GM23338 (cell line): ENCODE measurements at regions not wholly inside any gene's neighbourhood (a gene's known extent, or its start where the extent isn't known, plus 50 kb on each side); places are given as distances from the start of the nearest gene placed in this dataset.

Experiments used
- ATAC-seq: fragments of 200-7000 bp; cut with Tn5 transposase; 3 replicates; pipeline ENCODE4 v1.9.1; 2020
- DNase-seq: peaks from one replicate; pipeline ENCODE4 v3.0.0-alpha.2; 2015; ENCODE audit warnings: low spot score
- H2AFZ ChIP-seq: fragments of 200-600 bp; sonication (generic); 2 replicates; pipeline ENCODE4 v1.8.0; 2016; ENCODE audit warnings: antibody characterized with exemption, mild to moderate bottlenecking, moderate library complexity
- H3F3A ChIP-seq: fragments of 200-600 bp; sonication (generic); replicated peaks from 2 replicates; pipeline ENCODE4 v1.8.0; 2017; ENCODE audit warnings: antibody characterized with exemption, mixed run types, low read depth
- H3K27ac ChIP-seq: fragments of 200-600 bp; sonication (generic); 2 replicates; pipeline ENCODE4 v1.6.1; 2016; ENCODE audit warnings: low read depth
- H3K27me3 ChIP-seq: fragments of 200-600 bp; sonication (generic); 2 replicates; pipeline ENCODE4 v1.8.0; 2016; ENCODE audit warnings: mild to moderate bottlenecking, mixed run types, moderate library complexity; ENCODE audit not compliant: insufficient read depth
- H3K36me3 ChIP-seq: fragments of 200-600 bp; sonication (generic); 2 replicates; pipeline ENCODE4 v1.8.0; 2016; ENCODE audit warnings: mild to moderate bottlenecking; ENCODE audit not compliant: insufficient read depth
- H3K4me1 ChIP-seq: fragments of 200-600 bp; sonication (generic); 2 replicates; pipeline ENCODE4 v1.8.0; 2016; ENCODE audit warnings: mild to moderate bottlenecking, moderate library complexity; ENCODE audit not compliant: insufficient read depth
- H3K4me2 ChIP-seq: fragments of 200-600 bp; sonication (generic); 2 replicates; pipeline ENCODE4 v1.7.1; 2017; ENCODE audit warnings: mixed run types
- H3K4me3 ChIP-seq: fragments of 200-600 bp; sonication (generic); 2 replicates; pipeline ENCODE4 v1.6.1; 2016; ENCODE audit warnings: mixed run types
- H3K79me2 ChIP-seq: fragments of 200-600 bp; sonication (generic); replicated peaks from 2 replicates; pipeline ENCODE4 v1.8.0; 2017; ENCODE audit warnings: mild to moderate bottlenecking; ENCODE audit not compliant: insufficient read depth
- H3K9me2 ChIP-seq: fragments of 200-600 bp; sonication (generic); 2 replicates; pipeline ENCODE4 v1.8.0; 2017; ENCODE audit not compliant: insufficient read depth
- H4K20me1 ChIP-seq: fragments of 200-600 bp; sonication (generic); replicated peaks from 2 replicates; pipeline ENCODE4 v1.8.0; 2017; ENCODE audit warnings: mild to moderate bottlenecking; ENCODE audit not compliant: insufficient read depth
- H3K27ac Mint-ChIP-seq: 2 replicates; pipeline ENCODE4 v1.8.0; 2020; ENCODE audit warnings: inconsistent platforms, mild to moderate bottlenecking, moderate library complexity, mixed read lengths
- H3K27me3 Mint-ChIP-seq: 3 replicates; pipeline ENCODE4 v1.8.0; 2022; ENCODE audit warnings: low read depth, mild to moderate bottlenecking, moderate library complexity, mixed read lengths, inconsistent platforms; ENCODE audit not compliant: insufficient read depth, poor library complexity
- H3K36me3 Mint-ChIP-seq: 3 replicates; pipeline ENCODE4 v1.8.0; 2021; ENCODE audit warnings: low read depth, mild to moderate bottlenecking, inconsistent platforms, moderate library complexity, mixed read lengths
- H3K4me1 Mint-ChIP-seq: 3 replicates; pipeline ENCODE4 v1.8.0; 2020; ENCODE audit warnings: mild to moderate bottlenecking, inconsistent platforms, mixed read lengths
- H3K4me3 Mint-ChIP-seq: 3 replicates; pipeline ENCODE4 v1.8.0; 2021; ENCODE audit warnings: moderate library complexity, mild to moderate bottlenecking, inconsistent platforms, mixed read lengths
- H3K9me3 Mint-ChIP-seq: 3 replicates; pipeline ENCODE4 v1.8.0; 2020; ENCODE audit warnings: moderate library complexity, mild to moderate bottlenecking, inconsistent platforms, mixed read lengths
- ETS1 ChIP-seq: IDR thresholded peaks from 2 replicates; pipeline ENCODE4 v1.6.1; 2016; ENCODE audit warnings: antibody characterized with exemption
- EZH2 ChIP-seq: fragments of 200-600 bp; sonication (generic); IDR thresholded peaks from one replicate; pipeline ENCODE4 v1.8.0; 2017; ENCODE audit warnings: antibody characterized with exemption, mild to moderate bottlenecking, low read depth; ENCODE audit not compliant: unreplicated experiment
- EZH2phosphoT487 ChIP-seq: fragments of 200-600 bp; sonication (generic); IDR thresholded peaks from one replicate; pipeline ENCODE4 v1.8.1; 2018; ENCODE audit warnings: antibody characterized with exemption; ENCODE audit not compliant: unreplicated experiment
- NANOG ChIP-seq: IDR thresholded peaks from 2 replicates; pipeline ENCODE4 v1.6.1; 2016; ENCODE audit warnings: antibody characterized with exemption, borderline replicate concordance
- ZNF114 ChIP-seq: fragments of 250-450 bp; sonication (Bioruptor Pico); IDR thresholded peaks from 2 replicates; pipeline ENCODE4 v1.5.0; 2020; ENCODE audit warnings: mild to moderate bottlenecking, moderate library complexity
- ZNF331 ChIP-seq: fragments of 250-450 bp; sonication (Bioruptor Pico); IDR thresholded peaks from 2 replicates; pipeline ENCODE4 v1.5.0; 2020; ENCODE audit warnings: low read depth, mild to moderate bottlenecking, moderate library complexity
- TF ChIP-seq, protein P1 (sequence below): fragments of 250-450 bp; sonication (Bioruptor Pico); IDR thresholded peaks from 2 replicates; pipeline ENCODE4 v1.5.0; 2020; ENCODE audit warnings: mild to moderate bottlenecking, moderate library complexity

DNA sequence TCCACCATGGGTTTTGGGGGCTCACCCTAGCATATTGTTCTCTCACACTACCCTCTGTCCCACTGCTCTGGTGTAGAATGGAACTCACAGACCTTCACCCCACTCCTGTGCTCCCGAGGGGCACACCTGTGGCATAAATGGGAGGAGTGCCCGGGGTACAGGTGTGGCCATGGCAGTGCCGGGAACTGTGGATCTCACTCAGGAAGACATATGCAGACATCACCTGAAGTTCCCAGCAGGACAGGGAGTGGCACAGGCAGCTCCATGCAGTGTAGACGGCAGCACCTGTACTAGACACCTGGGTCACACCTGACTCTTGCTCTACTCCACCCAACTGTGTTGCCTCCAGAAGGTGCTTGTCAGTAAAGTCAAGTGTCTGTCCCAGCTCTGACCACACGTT lies 57.6 kb upstream of the MRPS22 start:
- H3K36me3 Mint-ChIP-seq = no peaks in the 10 kb centered on the region
- Histone ChIP-seq H4K20me1 (no peaks in the 10 kb centered on the region), H3K27me3 (no peaks in the 10 kb centered on the region), H3K4me3 (no peak overlapping the region), H3K27ac (no peak overlapping the region), H3K4me1 (no peaks in the 10 kb centered on the region), H3K4me2 (no peak overlapping the region), H3K79me2 (no peaks in the 10 kb centered on the region), H3K9me2 (no peaks in the 10 kb centered on the region), H3F3A (no peaks in the 10 kb centered on the region), H3K36me3 (no peaks in the 10 kb centered on the region), H2AFZ (no peak overlapping the region)
- no peak overlapping the region for H3K27ac Mint-ChIP-seq
- no peak overlapping the region for H3K4me3 Mint-ChIP-seq
- H3K9me3 Mint-ChIP-seq = no peaks in the 10 kb centered on the region
- no peaks in the 10 kb centered on the region; the same call in 2 of the 3 replicates for H3K4me1 Mint-ChIP-seq
- TF ChIP-seq EZH2phosphoT487 (no peak), NANOG (no peak), ZNF114 (CRISPR knock-in tag) (no peak)
- peaks cover 7% of the 10 kb centered on the region for H3K27me3 Mint-ChIP-seq
- DNase-seq (no peak), ATAC-seq (no peak)

DNA sequence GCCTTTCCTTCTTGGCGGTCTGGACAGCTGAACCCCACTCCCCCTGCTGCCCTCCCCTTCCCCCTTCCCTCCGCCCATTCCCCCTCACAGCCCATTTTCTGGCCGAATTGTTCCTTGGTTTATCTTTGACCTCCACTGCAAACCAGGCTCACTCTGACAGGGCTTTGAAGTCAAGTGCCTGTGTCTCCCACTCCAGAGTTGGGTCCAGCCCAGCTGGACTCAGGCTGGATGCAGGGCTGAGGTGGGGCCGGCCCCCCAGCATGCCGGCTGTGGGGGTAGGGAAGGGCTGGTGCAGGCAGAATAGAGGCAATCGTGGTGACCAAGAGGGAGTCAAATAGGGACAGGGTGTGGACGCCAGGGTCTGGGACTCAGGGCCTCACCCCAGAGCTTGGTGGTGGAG lies 57.0 kb upstream of the MRPS22 start:
- H3K27ac Mint-ChIP-seq = no peak overlapping the region
- Histone ChIP-seq H4K20me1 (no peaks in the 10 kb centered on the region), H3K79me2 (no peaks in the 10 kb centered on the region), H3F3A (no peaks in the 10 kb centered on the region), H2AFZ (no peak overlapping the region), H3K27me3 (no peaks in the 10 kb centered on the region), H3K4me3 (no peak overlapping the region), H3K9me2 (no peaks in the 10 kb centered on the region), H3K36me3 (no peaks in the 10 kb centered on the region), H3K4me2 (no peak overlapping the region), H3K27ac (no peak overlapping the region), H3K4me1 (no peaks in the 10 kb centered on the region)
- H3K9me3 Mint-ChIP-seq = no peaks in the 10 kb centered on the region
- TF ChIP-seq NANOG (no peak), ETS1 (no peak), EZH2 (no peak), EZH2phosphoT487 (no peak), ZNF114 (CRISPR knock-in tag) (no peak)
- DNase-seq = no peak
- H3K36me3 Mint-ChIP-seq = no peaks in the 10 kb centered on the region
- no peak for ATAC-seq
- no peak overlapping the region for H3K4me3 Mint-ChIP-seq
- H3K4me1 Mint-ChIP-seq = no peaks in the 10 kb centered on the region; the same call in 2 of the 3 replicates
- H3K27me3 Mint-ChIP-seq = peaks cover 4% of the 10 kb centered on the region

DNA sequence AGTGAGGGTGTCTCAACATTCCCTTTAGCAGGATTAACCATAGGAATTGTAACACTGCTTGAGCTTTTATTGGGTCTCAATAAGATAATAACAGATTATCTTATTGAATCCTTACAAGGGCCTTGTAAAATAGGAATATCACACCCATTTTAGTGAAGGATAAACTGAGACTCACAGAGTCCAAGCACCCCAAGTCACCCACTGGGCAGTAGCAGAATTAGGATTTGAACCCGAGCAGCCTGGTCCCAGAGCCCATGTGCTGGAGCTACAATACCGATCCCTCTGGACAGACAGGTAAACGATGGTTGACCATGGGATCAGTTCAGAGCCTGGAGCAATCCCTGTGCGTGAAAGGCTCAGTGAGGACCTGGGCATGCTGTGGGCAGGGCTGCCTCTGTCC lies 56.3 kb upstream of the MRPS22 start:
- no peaks in the 10 kb centered on the region for H3K4me1 ChIP-seq
- no peaks in the 10 kb centered on the region for H3K79me2 ChIP-seq
- Mint-ChIP-seq H3K4me1 (no peaks in the 10 kb centered on the region; the same call in 2 of the 3 replicates), H3K9me3 (no peaks in the 10 kb centered on the region), H3K4me3 (no peak overlapping the region), H3K27me3 (peaks cover 2% of the 10 kb centered on the region), H3K36me3 (no peaks in the 10 kb centered on the region), H3K27ac (no peak overlapping the region)
- no peak overlapping the region for H3K4me2 ChIP-seq
- H4K20me1 ChIP-seq = no peaks in the 10 kb centered on the region
- no peaks in the 10 kb centered on the region for H3F3A ChIP-seq
- DNase-seq (no peak), ATAC-seq (no peak)
- H3K4me3 ChIP-seq = no peak overlapping the region
- H2AFZ ChIP-seq = no peak overlapping the region
- H3K27ac ChIP-seq = no peak overlapping the region
- H3K27me3 ChIP-seq = no peaks in the 10 kb centered on the region
- no peaks in the 10 kb centered on the region for H3K36me3 ChIP-seq
- no peaks in the 10 kb centered on the region for H3K9me2 ChIP-seq
- no peak for TF ChIP-seq ETS1
- no peak for TF ChIP-seq ZNF331
- TF ChIP-seq, protein P1, sequence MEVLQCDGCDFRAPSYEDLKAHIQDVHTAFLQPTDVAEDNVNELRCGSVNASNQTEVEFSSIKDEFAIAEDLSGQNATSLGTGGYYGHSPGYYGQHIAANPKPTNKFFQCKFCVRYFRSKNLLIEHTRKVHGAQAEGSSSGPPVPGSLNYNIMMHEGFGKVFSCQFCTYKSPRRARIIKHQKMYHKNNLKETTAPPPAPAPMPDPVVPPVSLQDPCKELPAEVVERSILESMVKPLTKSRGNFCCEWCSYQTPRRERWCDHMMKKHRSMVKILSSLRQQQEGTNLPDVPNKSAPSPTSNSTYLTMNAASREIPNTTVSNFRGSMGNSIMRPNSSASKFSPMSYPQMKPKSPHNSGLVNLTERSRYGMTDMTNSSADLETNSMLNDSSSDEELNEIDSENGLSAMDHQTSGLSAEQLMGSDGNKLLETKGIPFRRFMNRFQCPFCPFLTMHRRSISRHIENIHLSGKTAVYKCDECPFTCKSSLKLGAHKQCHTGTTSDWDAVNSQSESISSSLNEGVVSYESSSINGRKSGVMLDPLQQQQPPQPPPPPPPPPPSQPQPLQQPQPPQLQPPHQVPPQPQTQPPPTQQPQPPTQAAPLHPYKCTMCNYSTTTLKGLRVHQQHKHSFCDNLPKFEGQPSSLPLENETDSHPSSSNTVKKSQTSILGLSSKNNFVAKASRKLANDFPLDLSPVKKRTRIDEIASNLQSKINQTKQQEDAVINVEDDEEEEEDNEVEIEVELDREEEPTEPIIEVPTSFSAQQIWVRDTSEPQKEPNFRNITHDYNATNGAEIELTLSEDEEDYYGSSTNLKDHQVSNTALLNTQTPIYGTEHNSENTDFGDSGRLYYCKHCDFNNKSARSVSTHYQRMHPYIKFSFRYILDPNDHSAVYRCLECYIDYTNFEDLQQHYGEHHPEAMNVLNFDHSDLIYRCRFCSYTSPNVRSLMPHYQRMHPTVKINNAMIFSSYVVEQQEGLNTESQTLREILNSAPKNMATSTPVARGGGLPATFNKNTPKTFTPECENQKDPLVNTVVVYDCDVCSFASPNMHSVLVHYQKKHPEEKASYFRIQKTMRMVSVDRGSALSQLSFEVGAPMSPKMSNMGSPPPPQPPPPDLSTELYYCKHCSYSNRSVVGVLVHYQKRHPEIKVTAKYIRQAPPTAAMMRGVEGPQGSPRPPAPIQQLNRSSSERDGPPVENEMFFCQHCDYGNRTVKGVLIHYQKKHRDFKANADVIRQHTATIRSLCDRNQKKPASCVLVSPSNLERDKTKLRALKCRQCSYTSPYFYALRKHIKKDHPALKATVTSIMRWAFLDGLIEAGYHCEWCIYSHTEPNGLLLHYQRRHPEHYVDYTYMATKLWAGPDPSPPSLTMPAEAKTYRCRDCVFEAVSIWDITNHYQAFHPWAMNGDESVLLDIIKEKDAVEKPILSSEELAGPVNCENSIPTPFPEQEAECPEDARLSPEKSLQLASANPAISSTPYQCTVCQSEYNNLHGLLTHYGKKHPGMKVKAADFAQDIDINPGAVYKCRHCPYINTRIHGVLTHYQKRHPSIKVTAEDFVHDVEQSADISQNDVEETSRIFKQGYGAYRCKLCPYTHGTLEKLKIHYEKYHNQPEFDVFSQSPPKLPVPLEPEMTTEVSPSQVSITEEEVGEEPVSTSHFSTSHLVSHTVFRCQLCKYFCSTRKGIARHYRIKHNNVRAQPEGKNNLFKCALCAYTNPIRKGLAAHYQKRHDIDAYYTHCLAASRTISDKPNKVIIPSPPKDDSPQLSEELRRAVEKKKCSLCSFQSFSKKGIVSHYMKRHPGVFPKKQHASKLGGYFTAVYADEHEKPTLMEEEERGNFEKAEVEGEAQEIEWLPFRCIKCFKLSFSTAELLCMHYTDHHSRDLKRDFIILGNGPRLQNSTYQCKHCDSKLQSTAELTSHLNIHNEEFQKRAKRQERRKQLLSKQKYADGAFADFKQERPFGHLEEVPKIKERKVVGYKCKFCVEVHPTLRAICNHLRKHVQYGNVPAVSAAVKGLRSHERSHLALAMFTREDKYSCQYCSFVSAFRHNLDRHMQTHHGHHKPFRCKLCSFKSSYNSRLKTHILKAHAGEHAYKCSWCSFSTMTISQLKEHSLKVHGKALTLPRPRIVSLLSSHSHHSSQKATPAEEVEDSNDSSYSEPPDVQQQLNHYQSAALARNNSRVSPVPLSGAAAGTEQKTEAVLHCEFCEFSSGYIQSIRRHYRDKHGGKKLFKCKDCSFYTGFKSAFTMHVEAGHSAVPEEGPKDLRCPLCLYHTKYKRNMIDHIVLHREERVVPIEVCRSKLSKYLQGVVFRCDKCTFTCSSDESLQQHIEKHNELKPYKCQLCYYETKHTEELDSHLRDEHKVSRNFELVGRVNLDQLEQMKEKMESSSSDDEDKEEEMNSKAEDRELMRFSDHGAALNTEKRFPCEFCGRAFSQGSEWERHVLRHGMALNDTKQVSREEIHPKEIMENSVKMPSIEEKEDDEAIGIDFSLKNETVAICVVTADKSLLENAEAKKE (CRISPR knock-in tag) = no peak
- no peak for TF ChIP-seq EZH2phosphoT487
- no peak for TF ChIP-seq ZNF114 (CRISPR knock-in tag)
